ENCODE measurements at regions not wholly inside any gene's neighbourhood (a gene's known extent, or its start where the extent isn't known, plus 50 kb on each side); places are given as distances from the start of the nearest gene placed in this dataset.

DNA sequence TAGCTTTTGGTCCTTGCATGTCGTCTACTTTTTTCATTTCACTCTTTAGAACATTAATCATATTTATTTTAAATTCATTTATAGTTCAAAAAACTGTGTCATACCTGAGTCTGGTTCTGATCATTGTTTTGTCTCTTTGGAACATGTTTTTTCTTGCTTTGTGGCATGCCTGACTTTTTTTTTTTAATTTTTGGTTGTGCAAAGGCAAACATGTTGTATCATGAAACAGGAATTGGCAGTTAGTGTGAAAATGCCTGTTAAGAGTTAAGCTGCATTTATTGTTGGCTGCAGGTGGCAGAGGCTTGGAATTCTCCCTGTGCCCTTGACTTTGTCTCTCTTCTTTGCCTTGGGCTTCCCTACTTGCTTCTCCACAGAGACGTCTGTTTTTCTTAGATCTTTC lies 525.0 kb upstream of the ADARB2 start:
- Mint-ChIP-seq H3K36me3 (no peaks in the 10 kb centered on the region), H3K4me3 (no peak overlapping the region), H3K27ac (no peak overlapping the region), H3K4me1 (no peaks in the 10 kb centered on the region), H3K27me3 (ENCODE audit: insufficient read depth, low read depth) (no peaks in the 10 kb centered on the region), H3K9me3 (peaks cover 15% of the 10 kb centered on the region)
- H3K9ac ChIP-seq = no peak overlapping the region
- H3K36me3 ChIP-seq = no peaks in the 10 kb centered on the region
- H3K4me3 ChIP-seq = no peak overlapping the region
- H3K9me3 ChIP-seq (ENCODE audit: low read depth) = no peaks in the 10 kb centered on the region
- no peaks in the 10 kb centered on the region for H3F3A ChIP-seq (ENCODE audit: low read depth)
- no peaks in the 10 kb centered on the region for H3K79me2 ChIP-seq (ENCODE audit: low read depth)
- H3K4me2 ChIP-seq = no peak overlapping the region
- H3K27ac ChIP-seq = no peak overlapping the region
- H2AFZ ChIP-seq (replicated peaks) = no peak overlapping the region
- no peaks in the 10 kb centered on the region for H3K4me1 ChIP-seq
- TF ChIP-seq EZH2 (IDR thresholded peaks at IDR 0.05) (no peak), EZH2phosphoT487 (IDR thresholded peaks at IDR 0.05) (no peak)
- TF ChIP-seq, protein P1, sequence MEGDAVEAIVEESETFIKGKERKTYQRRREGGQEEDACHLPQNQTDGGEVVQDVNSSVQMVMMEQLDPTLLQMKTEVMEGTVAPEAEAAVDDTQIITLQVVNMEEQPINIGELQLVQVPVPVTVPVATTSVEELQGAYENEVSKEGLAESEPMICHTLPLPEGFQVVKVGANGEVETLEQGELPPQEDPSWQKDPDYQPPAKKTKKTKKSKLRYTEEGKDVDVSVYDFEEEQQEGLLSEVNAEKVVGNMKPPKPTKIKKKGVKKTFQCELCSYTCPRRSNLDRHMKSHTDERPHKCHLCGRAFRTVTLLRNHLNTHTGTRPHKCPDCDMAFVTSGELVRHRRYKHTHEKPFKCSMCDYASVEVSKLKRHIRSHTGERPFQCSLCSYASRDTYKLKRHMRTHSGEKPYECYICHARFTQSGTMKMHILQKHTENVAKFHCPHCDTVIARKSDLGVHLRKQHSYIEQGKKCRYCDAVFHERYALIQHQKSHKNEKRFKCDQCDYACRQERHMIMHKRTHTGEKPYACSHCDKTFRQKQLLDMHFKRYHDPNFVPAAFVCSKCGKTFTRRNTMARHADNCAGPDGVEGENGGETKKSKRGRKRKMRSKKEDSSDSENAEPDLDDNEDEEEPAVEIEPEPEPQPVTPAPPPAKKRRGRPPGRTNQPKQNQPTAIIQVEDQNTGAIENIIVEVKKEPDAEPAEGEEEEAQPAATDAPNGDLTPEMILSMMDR (IDR thresholded peaks at IDR 0.05) = no peak
- DNase-seq (ENCODE audit: low spot score) = no peak
- H4K20me1 ChIP-seq (ENCODE audit: low read depth) = no peaks in the 10 kb centered on the region
- no peaks in the 10 kb centered on the region for H3K27me3 ChIP-seq

DNA sequence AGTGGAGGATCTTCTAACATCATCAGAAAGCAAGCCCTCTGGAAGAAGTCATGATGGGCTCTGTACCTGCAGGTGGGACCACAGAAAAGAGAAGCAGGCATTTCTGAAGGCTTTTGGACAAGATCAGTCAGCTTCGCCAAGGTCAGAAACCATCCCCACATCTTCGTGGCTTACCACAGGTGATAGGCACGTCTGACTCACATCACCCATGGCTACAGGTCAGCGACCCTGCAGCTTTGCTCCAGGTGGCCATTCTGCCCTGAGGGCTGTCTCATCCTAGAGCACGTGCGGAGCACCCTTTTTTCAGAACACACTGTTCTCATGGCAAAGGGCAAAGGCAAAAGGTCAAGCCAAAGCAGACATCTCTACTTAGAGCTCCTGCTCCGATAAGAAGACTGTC lies 518.9 kb upstream of the ADARB2 start:
- Mint-ChIP-seq H3K4me3 (no peak overlapping the region), H3K4me1 (peaks cover 11% of the 10 kb centered on the region), H3K27me3 (ENCODE audit: insufficient read depth, low read depth) (no peaks in the 10 kb centered on the region), H3K27ac (no peak overlapping the region), H3K9me3 (peaks cover 7% of the 10 kb centered on the region), H3K36me3 (no peaks in the 10 kb centered on the region)
- TF ChIP-seq EZH2 (IDR thresholded peaks at IDR 0.05) = no peak
- no peak for TF ChIP-seq EZH2phosphoT487 (IDR thresholded peaks at IDR 0.05)
- TF ChIP-seq, protein P1 (IDR thresholded peaks at IDR 0.05) = no peak
- H2AFZ ChIP-seq (replicated peaks) = no peak overlapping the region
- no peak overlapping the region for H3K9ac ChIP-seq
- H3K27me3 ChIP-seq = no peaks in the 10 kb centered on the region
- no peak overlapping the region for H3K27ac ChIP-seq
- H3K4me1 ChIP-seq = no peaks in the 10 kb centered on the region
- DNase-seq (ENCODE audit: low spot score) = no peak
- H3K4me2 ChIP-seq = no peak overlapping the region
- H3K9me3 ChIP-seq (ENCODE audit: low read depth) = no peaks in the 10 kb centered on the region
- no peaks in the 10 kb centered on the region for H3K79me2 ChIP-seq (ENCODE audit: low read depth)
- no peaks in the 10 kb centered on the region for H3K36me3 ChIP-seq
- no peaks in the 10 kb centered on the region for H3F3A ChIP-seq (ENCODE audit: low read depth)
- H3K4me3 ChIP-seq = no peak overlapping the region
- no peaks in the 10 kb centered on the region for H4K20me1 ChIP-seq (ENCODE audit: low read depth)

DNA sequence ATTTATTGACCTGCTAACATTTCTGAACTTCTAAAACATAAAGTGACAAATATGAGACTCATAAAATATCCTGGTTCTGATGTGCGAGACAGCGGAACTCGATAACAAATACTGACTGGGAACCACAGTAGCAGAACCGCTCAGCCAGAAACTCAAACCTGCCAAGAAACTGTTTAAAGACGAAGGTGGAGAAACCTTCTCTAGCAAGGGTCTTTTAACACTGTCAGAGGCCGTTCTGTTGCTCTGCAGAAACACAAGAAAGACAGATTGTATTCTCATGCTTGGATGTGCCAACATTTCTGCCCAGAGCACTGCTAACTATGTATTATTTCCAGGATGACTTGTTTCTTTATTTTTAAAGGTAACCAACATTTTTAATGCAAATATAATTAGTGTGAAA lies 514.8 kb upstream of the ADARB2 start:
- H3K4me2 ChIP-seq = no peak overlapping the region
- H3K27ac ChIP-seq = no peak overlapping the region
- H3K9ac ChIP-seq = no peak overlapping the region
- no peaks in the 10 kb centered on the region for H3K4me1 ChIP-seq
- H3K9me3 Mint-ChIP-seq = peaks cover 7% of the 10 kb centered on the region
- no peak overlapping the region for H3K27ac Mint-ChIP-seq
- H4K20me1 ChIP-seq (ENCODE audit: low read depth) = no peaks in the 10 kb centered on the region
- H3K9me3 ChIP-seq (ENCODE audit: low read depth) = no peaks in the 10 kb centered on the region
- no peak overlapping the region for H3K4me3 Mint-ChIP-seq
- no peak overlapping the region for H3K4me3 ChIP-seq
- TF ChIP-seq, protein P1 (IDR thresholded peaks at IDR 0.05) = no peak
- no peak for TF ChIP-seq EZH2phosphoT487 (IDR thresholded peaks at IDR 0.05)
- TF ChIP-seq EZH2 (IDR thresholded peaks at IDR 0.05) = no peak
- no peaks in the 10 kb centered on the region for H3F3A ChIP-seq (ENCODE audit: low read depth)
- H2AFZ ChIP-seq (replicated peaks) = no peak overlapping the region
- no peaks in the 10 kb centered on the region for H3K27me3 ChIP-seq
- no peaks in the 10 kb centered on the region for H3K79me2 ChIP-seq (ENCODE audit: low read depth)
- no peaks in the 10 kb centered on the region for H3K27me3 Mint-ChIP-seq (ENCODE audit: insufficient read depth, low read depth)
- peaks cover 11% of the 10 kb centered on the region for H3K4me1 Mint-ChIP-seq
- no peaks in the 10 kb centered on the region for H3K36me3 ChIP-seq
- DNase-seq (ENCODE audit: low spot score) = no peak
- H3K36me3 Mint-ChIP-seq = no peaks in the 10 kb centered on the region

DNA sequence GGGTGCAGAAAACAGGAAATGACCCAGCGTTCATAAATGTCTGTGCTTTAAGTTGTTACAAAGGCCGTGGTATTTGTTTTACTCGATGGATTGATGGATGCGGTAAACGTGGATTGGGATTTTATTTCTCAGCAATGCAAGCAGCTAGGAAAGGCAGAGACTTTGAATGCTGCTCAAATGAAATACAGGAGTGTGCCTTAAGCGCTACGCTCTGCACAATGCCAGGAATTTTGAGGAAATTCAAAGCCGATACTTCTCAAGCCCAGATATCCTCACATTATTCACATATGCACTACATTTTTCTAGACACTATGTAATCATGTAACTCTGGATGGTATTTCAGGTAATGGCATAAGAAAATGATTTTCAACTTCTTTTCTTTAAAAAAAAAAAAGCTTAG lies 514.3 kb upstream of the ADARB2 start:
- no peaks in the 10 kb centered on the region for H3K27me3 Mint-ChIP-seq (ENCODE audit: insufficient read depth, low read depth)
- H3K4me2 ChIP-seq = no peak overlapping the region
- H3K4me1 ChIP-seq = no peaks in the 10 kb centered on the region
- no peaks in the 10 kb centered on the region for H3K27me3 ChIP-seq
- no peak overlapping the region for H3K4me3 Mint-ChIP-seq
- H2AFZ ChIP-seq (replicated peaks) = no peak overlapping the region
- H4K20me1 ChIP-seq (ENCODE audit: low read depth) = no peaks in the 10 kb centered on the region
- H3K36me3 ChIP-seq = no peaks in the 10 kb centered on the region
- no peaks in the 10 kb centered on the region for H3K79me2 ChIP-seq (ENCODE audit: low read depth)
- no peaks in the 10 kb centered on the region for H3F3A ChIP-seq (ENCODE audit: low read depth)
- H3K4me3 ChIP-seq = no peak overlapping the region
- no peak overlapping the region for H3K9ac ChIP-seq
- no peak overlapping the region for H3K27ac Mint-ChIP-seq
- peaks cover 11% of the 10 kb centered on the region for H3K4me1 Mint-ChIP-seq
- peaks cover 7% of the 10 kb centered on the region for H3K9me3 Mint-ChIP-seq
- H3K9me3 ChIP-seq (ENCODE audit: low read depth) = no peaks in the 10 kb centered on the region
- no peak for DNase-seq (ENCODE audit: low spot score)
- TF ChIP-seq, protein P1 (IDR thresholded peaks at IDR 0.05) = no peak
- TF ChIP-seq EZH2 (IDR thresholded peaks at IDR 0.05) (no peak), EZH2phosphoT487 (IDR thresholded peaks at IDR 0.05) (no peak)
- no peak overlapping the region for H3K27ac ChIP-seq
- no peaks in the 10 kb centered on the region for H3K36me3 Mint-ChIP-seq
